ENCODE measurements at regions not wholly inside any gene's neighbourhood (a gene's known extent, or its start where the extent isn't known, plus 50 kb on each side); places are given as distances from the start of the nearest gene placed in this dataset.
A peak's percentile ranks its signal among the peaks of the same experiment; 100 is the strongest.

- DNase-seq (ENCODE audit: low read depth): peak; percentile 87
- H3K4me3 ChIP-seq (ENCODE audit: low read depth, low read length): peak overlapping the region; percentile 65
- no peak for TF ChIP-seq CTCF (IDR thresholded peaks at IDR 0.05; ENCODE audit: insufficient read depth, low read length)
Observed at GRCh38 chr6:56693246-56693607, 50.5 kb upstream of the DST start.

- TF ChIP-seq CTCF (IDR thresholded peaks at IDR 0.05; ENCODE audit: insufficient read depth, low read length): no peak
- peak overlapping the region; percentile 65 for H3K4me3 ChIP-seq (ENCODE audit: low read depth, low read length)
- DNase-seq (ENCODE audit: low read depth): peak; percentile 90
Observed at GRCh38 chr6:56692523-56693245, 50.0 kb upstream of the DST start.

Measured in fibroblast of the aortic adventitia (primary cell).